Stimulated activated CD4-positive, alpha-beta T cell treated with anti-CD3 and anti-CD28 coated beads, Interleukin-1b, Interleukin-23, amount 100 ng/mL, for 48 hours (primary cell): ENCODE measurements at regions not wholly inside any gene's neighbourhood (a gene's known extent, or its start where the extent isn't known, plus 50 kb on each side); places are given as distances from the start of the nearest gene placed in this dataset.
"Not testable (repeated sequence)": the region's sequence is repeated elsewhere in the genome, so short reads cannot be mapped to it uniquely, and the experiment has no call there.

Source experiments
- DNase-seq: peaks from one replicate; pipeline ENCODE4 v3.0.0-alpha.2; 2020

- DNase-seq = not testable (repeated sequence)
These were observed 51.8 kb upstream of the HABP2 start for GRCh38 chr10:113501031-113501430.
